OCI-LY7 (cell line): ENCODE measurements at regions not wholly inside any gene's neighbourhood (a gene's known extent, or its start where the extent isn't known, plus 50 kb on each side); places are given as distances from the start of the nearest gene placed in this dataset.

Experiments
- EZH2phosphoT487 ChIP-seq: fragments of 200-600 bp; sonication (generic); IDR thresholded peaks from 2 replicates; pipeline ENCODE4 v1.6.1; 2018; ENCODE audit warnings: low read depth, borderline replicate concordance, mild to moderate bottlenecking, mixed run types, antibody characterized with exemption, low read length, moderate library complexity, mixed read lengths
- TF ChIP-seq, protein P1 (sequence below): fragments of 200-600 bp; sonication (generic); conservative IDR thresholded peaks from 2 replicates; pipeline ENCODE4 v1.5.1; 2014; ENCODE audit warnings: mild to moderate bottlenecking, antibody characterized with exemption, low read length, moderate library complexity, mixed read lengths

DNA sequence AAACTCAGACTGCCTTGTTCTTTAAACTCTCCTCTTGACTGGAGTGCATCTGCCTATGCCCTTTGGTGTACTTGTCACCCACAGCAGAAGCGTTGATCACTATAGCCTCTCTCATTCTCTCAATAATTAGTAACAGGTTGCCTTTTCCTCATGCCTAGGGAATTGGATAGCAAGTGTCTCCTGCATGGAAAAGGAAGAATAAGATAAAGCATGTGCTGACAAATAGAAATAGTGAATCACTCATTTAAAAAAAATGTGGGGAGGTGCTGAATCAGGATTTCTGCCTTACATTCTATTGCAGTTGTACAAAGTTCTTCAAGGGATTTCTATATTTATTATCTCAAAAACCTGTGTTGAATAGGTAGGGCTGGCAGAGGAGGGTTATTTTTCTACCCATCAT lies 323.0 kb downstream of the TXNL1 start:
- TF ChIP-seq, protein P1, sequence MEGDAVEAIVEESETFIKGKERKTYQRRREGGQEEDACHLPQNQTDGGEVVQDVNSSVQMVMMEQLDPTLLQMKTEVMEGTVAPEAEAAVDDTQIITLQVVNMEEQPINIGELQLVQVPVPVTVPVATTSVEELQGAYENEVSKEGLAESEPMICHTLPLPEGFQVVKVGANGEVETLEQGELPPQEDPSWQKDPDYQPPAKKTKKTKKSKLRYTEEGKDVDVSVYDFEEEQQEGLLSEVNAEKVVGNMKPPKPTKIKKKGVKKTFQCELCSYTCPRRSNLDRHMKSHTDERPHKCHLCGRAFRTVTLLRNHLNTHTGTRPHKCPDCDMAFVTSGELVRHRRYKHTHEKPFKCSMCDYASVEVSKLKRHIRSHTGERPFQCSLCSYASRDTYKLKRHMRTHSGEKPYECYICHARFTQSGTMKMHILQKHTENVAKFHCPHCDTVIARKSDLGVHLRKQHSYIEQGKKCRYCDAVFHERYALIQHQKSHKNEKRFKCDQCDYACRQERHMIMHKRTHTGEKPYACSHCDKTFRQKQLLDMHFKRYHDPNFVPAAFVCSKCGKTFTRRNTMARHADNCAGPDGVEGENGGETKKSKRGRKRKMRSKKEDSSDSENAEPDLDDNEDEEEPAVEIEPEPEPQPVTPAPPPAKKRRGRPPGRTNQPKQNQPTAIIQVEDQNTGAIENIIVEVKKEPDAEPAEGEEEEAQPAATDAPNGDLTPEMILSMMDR: no peak
- TF ChIP-seq EZH2phosphoT487: no peak
